Mesenchymal stem cell (in vitro differentiated cells and primary cell): ENCODE measurements at regions not wholly inside any gene's neighbourhood (a gene's known extent, or its start where the extent isn't known, plus 50 kb on each side); places are given as distances from the start of the nearest gene placed in this dataset.

Experiments used
- DNase-seq: peaks from one replicate; pipeline ENCODE4 v3.0.0-alpha.2; 2013
- H2AFZ ChIP-seq: one replicate; pipeline ENCODE4 v1.6.1; 2013; ENCODE audit warnings: low read depth, mild to moderate bottlenecking, control low read depth, inconsistent platforms, low read length, moderate library complexity
- H2AK5ac ChIP-seq: 2 replicates; pipeline ENCODE4 v1.6.1; 2013; ENCODE audit warnings: low read length, moderate library complexity, mild to moderate bottlenecking, inconsistent platforms; ENCODE audit not compliant: severe bottlenecking
- H2BK120ac ChIP-seq: one replicate; pipeline ENCODE4 v1.6.1; 2013; ENCODE audit warnings: low read depth, mild to moderate bottlenecking, inconsistent platforms, low read length, moderate library complexity
- H2BK12ac ChIP-seq, 2 experiments: one replicate each; pipeline ENCODE4 v1.6.1; 2013; ENCODE audit warnings: inconsistent platforms in 2 of 2, low read length in 2 of 2, mild to moderate bottlenecking in 2 of 2, moderate library complexity in 2 of 2, control low read depth in 1 of 2
- H2BK15ac ChIP-seq: one replicate; pipeline ENCODE4 v1.6.1; 2013; ENCODE audit warnings: mild to moderate bottlenecking, low read depth, inconsistent platforms; ENCODE audit not compliant: poor library complexity, severe bottlenecking
- H2BK5ac ChIP-seq: 2 replicates; pipeline ENCODE4 v1.6.1; 2013; ENCODE audit warnings: low read depth, mild to moderate bottlenecking, low read length, control low read depth, inconsistent platforms; ENCODE audit not compliant: poor library complexity, severe bottlenecking
- H3K14ac ChIP-seq, 2 experiments: one replicate each; pipeline ENCODE4 v1.6.1; 2013; ENCODE audit warnings: inconsistent platforms in 2 of 2, low read length in 2 of 2, control low read depth in 1 of 2, mild to moderate bottlenecking in 1 of 2, moderate library complexity in 1 of 2
- H3K18ac ChIP-seq, 2 experiments: one replicate each; pipeline ENCODE4 v1.6.1; 2013; ENCODE audit warnings: inconsistent platforms in 2 of 2, low read length in 2 of 2, control low read depth in 1 of 2, low read depth in 1 of 2, mild to moderate bottlenecking in 1 of 2
- H3K23ac ChIP-seq, 2 experiments: one replicate each; pipeline ENCODE4 v1.6.1; 2013; ENCODE audit warnings: inconsistent platforms in 2 of 2, low read length in 2 of 2, mild to moderate bottlenecking in 2 of 2, moderate library complexity in 2 of 2, control low read depth in 1 of 2
- H3K27ac ChIP-seq: 2 replicates; pipeline ENCODE4 v1.5.1; 2013; ENCODE audit warnings: mild to moderate bottlenecking, moderate library complexity, low read length, control low read depth, inconsistent platforms; ENCODE audit not compliant: poor library complexity, severe bottlenecking
- H3K27me3 ChIP-seq, 2 experiments: 2 replicates each; pipeline versions ENCODE4 v1.6.1 to v1.7.0; 2013; ENCODE audit warnings: low read length in 2 of 2, mild to moderate bottlenecking in 2 of 2, moderate library complexity in 2 of 2, control low read depth in 1 of 2, inconsistent platforms in 1 of 2; ENCODE audit not compliant: control insufficient read depth in 1 of 2, insufficient read depth in 1 of 2
- H3K36me3 ChIP-seq, 2 experiments: 2 replicates each; pipeline versions ENCODE4 v1.6.1 to v1.7.0; 2013; ENCODE audit warnings: low read length in 2 of 2, control low read depth in 1 of 2, inconsistent platforms in 1 of 2, low read depth in 1 of 2, mild to moderate bottlenecking in 1 of 2; ENCODE audit not compliant: insufficient read depth in 2 of 2, control insufficient read depth in 1 of 2
- H3K4ac ChIP-seq, 2 experiments: one replicate each; pipeline ENCODE4 v1.6.1; 2013; ENCODE audit warnings: inconsistent platforms in 2 of 2, low read length in 2 of 2, mild to moderate bottlenecking in 2 of 2, moderate library complexity in 2 of 2, control low read depth in 1 of 2, low read depth in 1 of 2
- H3K4me1 ChIP-seq: 2 replicates; pipeline ENCODE4 v1.6.1; 2013; ENCODE audit warnings: low read depth, low read length, control low read depth; ENCODE audit not compliant: control insufficient read depth, insufficient read depth
- H3K4me2 ChIP-seq: 2 replicates; pipeline ENCODE4 v1.6.1; 2013; ENCODE audit warnings: low read length, mild to moderate bottlenecking, inconsistent platforms; ENCODE audit not compliant: poor library complexity, severe bottlenecking
- H3K4me3 ChIP-seq, 2 experiments: 2 replicates each; pipeline versions ENCODE4 v1.5.1 to v1.7.0; 2013; ENCODE audit warnings: low read length in 2 of 2, mild to moderate bottlenecking in 2 of 2, control low read depth in 1 of 2, low read depth in 1 of 2; ENCODE audit not compliant: insufficient read depth in 1 of 2
- H3K79me1 ChIP-seq: replicated peaks from 2 replicates; pipeline ENCODE4 v1.6.1; 2013; ENCODE audit warnings: mild to moderate bottlenecking, control low read depth, low read length, inconsistent platforms; ENCODE audit not compliant: poor library complexity, severe bottlenecking
- H3K9ac ChIP-seq: 2 replicates; pipeline ENCODE4 v1.7.0; 2013; ENCODE audit warnings: mild to moderate bottlenecking, low read length, moderate library complexity
- H3K9me3 ChIP-seq: 2 replicates; pipeline ENCODE4 v1.7.0; 2013; ENCODE audit warnings: mild to moderate bottlenecking, low read length; ENCODE audit not compliant: control insufficient read depth
- H4K8ac ChIP-seq: one replicate; pipeline ENCODE4 v1.6.1; 2013; ENCODE audit warnings: inconsistent platforms, mild to moderate bottlenecking, low read length, moderate library complexity
- H4K91ac ChIP-seq: one replicate; pipeline ENCODE4 v1.6.1; 2013; ENCODE audit warnings: mild to moderate bottlenecking, low read length, inconsistent platforms
- WGBS: methylation state at CpG from one replicate; pipeline ENCODE4 v1.1.7; 2013; ENCODE audit warnings: mixed read lengths; 5-methylcytosine and 5-hydroxymethylcytosine counted together

DNA sequence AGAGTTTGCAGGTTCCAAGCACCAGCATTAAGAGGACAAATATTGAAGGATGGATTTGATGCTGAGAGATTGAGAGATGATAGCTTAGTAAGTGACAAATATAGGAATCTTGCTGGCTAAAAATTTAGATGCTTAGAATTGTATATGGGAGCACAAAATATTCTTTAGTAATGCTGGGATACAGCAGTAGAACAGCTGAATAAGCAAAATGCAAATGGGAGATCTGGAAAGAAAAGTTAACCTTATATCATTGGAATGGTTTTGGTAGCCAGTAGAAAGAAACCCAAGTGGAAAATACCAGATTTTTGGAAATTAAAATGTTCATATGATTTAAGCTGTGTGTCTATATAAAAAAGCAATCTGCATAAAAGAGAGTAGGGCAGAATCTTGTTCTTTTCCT lies 308.6 kb upstream of the CPEB2 start:
- no peak overlapping the region for H2AK5ac ChIP-seq
- no peak overlapping the region for H3K23ac ChIP-seq
- no peak overlapping the region for H4K8ac ChIP-seq
- no peak overlapping the region for H3K4me3 ChIP-seq
- no peaks in the 10 kb centered on the region for H3K27me3 ChIP-seq
- no peak overlapping the region for H4K91ac ChIP-seq
- no peak for DNase-seq
- no peaks in the 10 kb centered on the region for H3K4me1 ChIP-seq
- no peak overlapping the region for H2BK5ac ChIP-seq
- H2BK120ac ChIP-seq, result no peak overlapping the region
- no peak overlapping the region for H3K18ac ChIP-seq
- no peak overlapping the region for H3K27ac ChIP-seq
- no peak overlapping the region for H2BK12ac ChIP-seq
- no peak overlapping the region for H3K14ac ChIP-seq
- H2BK15ac ChIP-seq, result no peak overlapping the region
- no peak overlapping the region for H3K9ac ChIP-seq
- H3K4me2 ChIP-seq, result no peak overlapping the region
- no peaks in the 10 kb centered on the region for H3K9me3 ChIP-seq
- H3K4ac ChIP-seq, result no peak overlapping the region
- no peaks in the 10 kb centered on the region for H3K79me1 ChIP-seq
- H3K36me3 ChIP-seq, result no peaks in the 10 kb centered on the region
- H2AFZ ChIP-seq, result no peak overlapping the region

DNA sequence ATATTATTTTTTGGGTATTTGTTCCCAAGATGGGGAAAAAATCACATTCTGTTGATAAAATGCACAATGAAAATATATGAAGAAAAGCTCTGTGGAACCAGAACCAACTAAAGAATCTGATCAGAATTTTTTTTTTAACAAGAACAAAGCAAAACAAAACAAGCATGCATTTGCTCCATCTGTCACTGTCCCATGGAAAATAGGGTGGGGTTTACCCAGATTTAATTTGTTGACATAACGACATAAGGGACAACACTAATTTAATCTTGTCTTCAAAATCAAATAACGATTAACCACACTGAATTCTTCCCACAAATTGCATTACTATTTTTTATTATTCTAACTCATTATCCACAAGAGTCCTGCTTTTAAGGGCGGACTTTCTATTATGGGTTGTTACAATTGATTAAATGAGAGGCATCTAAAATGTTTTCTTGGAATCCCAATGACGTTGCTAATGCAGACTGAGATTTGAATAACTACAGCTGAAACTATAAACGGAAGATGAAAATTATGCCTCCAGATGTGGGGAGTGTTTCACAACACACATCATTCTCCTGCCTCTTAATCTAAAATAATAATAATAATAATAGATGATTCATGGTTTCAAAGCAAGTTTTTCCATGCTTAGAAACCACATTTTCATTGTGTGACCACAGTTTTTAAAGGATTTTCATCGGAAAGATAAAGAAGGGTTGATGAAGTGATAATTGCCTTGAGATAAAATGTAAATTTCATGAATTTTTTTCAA lies 307.0 kb upstream of the CPEB2 start:
- 34% methylated on average over 3 of the region's 6 CpGs for WGBS

DNA sequence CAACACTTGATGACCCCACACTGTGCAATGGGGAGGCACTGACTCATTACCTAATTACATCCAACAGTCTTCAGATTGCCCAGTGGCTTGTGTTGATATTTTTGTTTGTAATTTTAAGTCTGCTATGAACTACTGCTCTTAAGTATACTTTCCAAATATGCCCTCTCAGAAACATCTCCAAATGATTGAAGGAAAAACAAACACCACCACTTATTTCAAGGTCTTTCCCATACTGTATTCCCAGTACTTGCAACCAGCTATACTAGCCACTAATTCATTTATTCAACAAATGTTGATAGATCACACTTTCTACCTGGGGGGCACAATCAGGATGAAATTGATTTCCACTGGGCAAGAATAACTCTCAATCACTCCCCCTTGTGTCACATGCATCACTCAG lies 302.2 kb upstream of the CPEB2 start:
- H2BK15ac ChIP-seq, result no peak overlapping the region
- no peak overlapping the region for H3K4me3 ChIP-seq
- H3K14ac ChIP-seq, result no peak overlapping the region
- H3K18ac ChIP-seq, result no peak overlapping the region
- no peaks in the 10 kb centered on the region for H3K27me3 ChIP-seq
- H3K79me1 ChIP-seq, result no peaks in the 10 kb centered on the region
- H3K36me3 ChIP-seq, result no peaks in the 10 kb centered on the region
- H4K8ac ChIP-seq, result no peak overlapping the region
- no peak overlapping the region for H4K91ac ChIP-seq
- H3K23ac ChIP-seq, result no peak overlapping the region
- no peak overlapping the region for H3K9ac ChIP-seq
- H2BK120ac ChIP-seq, result no peak overlapping the region
- no peaks in the 10 kb centered on the region for H3K4me1 ChIP-seq
- H3K9me3 ChIP-seq, result no peaks in the 10 kb centered on the region
- no peak overlapping the region for H2BK5ac ChIP-seq
- H3K4me2 ChIP-seq, result no peak overlapping the region
- no peak overlapping the region for H2BK12ac ChIP-seq
- no peak for DNase-seq
- H2AFZ ChIP-seq, result no peak overlapping the region
- no peak overlapping the region for H3K4ac ChIP-seq
- no peak overlapping the region for H2AK5ac ChIP-seq
- no peak overlapping the region for H3K27ac ChIP-seq

More for the DNA sequence above, 307.0 kb upstream of the CPEB2 start:
- no peaks in the 10 kb centered on the region for H3K79me1 ChIP-seq
- H3K4me1 ChIP-seq, result no peaks in the 10 kb centered on the region
- no peak overlapping the region for H2AK5ac ChIP-seq
- no peak overlapping the region for H3K4ac ChIP-seq
- no peak overlapping the region for H2BK5ac ChIP-seq
- no peak for DNase-seq
- no peak overlapping the region for H2BK12ac ChIP-seq
- no peak overlapping the region for H2BK120ac ChIP-seq
- no peak overlapping the region for H3K27ac ChIP-seq
- H3K14ac ChIP-seq, result no peak overlapping the region
- H3K36me3 ChIP-seq, result no peaks in the 10 kb centered on the region
- H3K9me3 ChIP-seq, result no peaks in the 10 kb centered on the region
- no peak overlapping the region for H3K4me2 ChIP-seq
- no peak overlapping the region for H4K8ac ChIP-seq
- no peak overlapping the region for H2BK15ac ChIP-seq
- H3K9ac ChIP-seq, result no peak overlapping the region
- H4K91ac ChIP-seq, result no peak overlapping the region
- H2AFZ ChIP-seq, result no peak overlapping the region
- no peaks in the 10 kb centered on the region for H3K27me3 ChIP-seq
- H3K4me3 ChIP-seq, result no peak overlapping the region
- H3K23ac ChIP-seq, result no peak overlapping the region
- no peak overlapping the region for H3K18ac ChIP-seq

DNA sequence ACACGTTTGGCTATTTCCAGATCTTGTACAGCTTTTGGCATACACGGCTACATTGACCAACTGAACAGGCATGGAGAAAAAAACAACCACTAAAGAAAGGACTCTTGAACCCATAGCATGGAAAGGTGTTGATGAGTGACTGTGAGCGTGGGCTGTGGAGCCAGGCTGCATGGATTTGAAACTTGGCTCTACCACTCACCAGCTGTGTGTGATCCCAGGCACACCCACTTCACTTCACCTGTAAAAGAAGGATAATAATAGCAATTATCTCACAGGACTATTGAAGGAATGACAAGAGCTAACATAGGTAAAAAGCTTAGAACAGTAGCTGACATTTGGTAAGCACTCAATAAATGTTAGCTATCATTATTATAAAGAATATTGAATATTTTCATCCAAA lies 301.7 kb upstream of the CPEB2 start:
- Histone ChIP-seq H3K4me1 (no peaks in the 10 kb centered on the region), H3K9ac (no peak overlapping the region), H2BK5ac (no peak overlapping the region), H3K27me3 (no peaks in the 10 kb centered on the region), H2BK12ac (no peak overlapping the region), H4K91ac (no peak overlapping the region), H2AK5ac (no peak overlapping the region), H3K79me1 (no peaks in the 10 kb centered on the region), H3K14ac (no peak overlapping the region), H2AFZ (no peak overlapping the region), H3K9me3 (no peaks in the 10 kb centered on the region), H3K18ac (no peak overlapping the region), H3K27ac (no peak overlapping the region), H4K8ac (no peak overlapping the region), H3K23ac (no peak overlapping the region), H2BK15ac (no peak overlapping the region), H3K4me3 (no peak overlapping the region), H3K4me2 (no peak overlapping the region), H3K4ac (no peak overlapping the region), H2BK120ac (no peak overlapping the region), H3K36me3 (no peaks in the 10 kb centered on the region)
- 55% methylated on average over 2 of the region's 3 CpGs for WGBS
- DNase-seq, result no peak
